Hepatocyte (in vitro differentiated cells): ENCODE measurements at regions not wholly inside any gene's neighbourhood (a gene's known extent, or its start where the extent isn't known, plus 50 kb on each side); places are given as distances from the start of the nearest gene placed in this dataset.
"Not testable (repeated sequence)": the region's sequence is repeated elsewhere in the genome, so short reads cannot be mapped to it uniquely, and the experiment has no call there.

Source experiments
- DNase-seq: peaks from one replicate; pipeline ENCODE4 v3.0.0-alpha.2; 2016; ENCODE audit warnings: low spot score
- H2AFZ ChIP-seq: fragments of 200-600 bp; sonication (generic); 2 replicates; pipeline ENCODE4 v1.6.0; 2016; ENCODE audit warnings: antibody characterized with exemption, mild to moderate bottlenecking
- H3K27ac ChIP-seq: fragments of 200-600 bp; sonication (generic); 2 replicates; pipeline ENCODE4 v1.5.1; 2016; ENCODE audit warnings: mild to moderate bottlenecking
- H3K27me3 ChIP-seq: fragments of 200-600 bp; sonication (generic); 2 replicates; pipeline ENCODE4 v1.6.1; 2016
- H3K36me3 ChIP-seq: fragments of 200-600 bp; sonication (generic); replicated peaks from 2 replicates; pipeline ENCODE4 v1.5.1; 2016; ENCODE audit warnings: low read depth; ENCODE audit not compliant: insufficient read depth
- H3K4me1 ChIP-seq: fragments of 200-600 bp; sonication (generic); 2 replicates; pipeline ENCODE4 v1.5.1; 2016; ENCODE audit warnings: mild to moderate bottlenecking, moderate library complexity; ENCODE audit not compliant: insufficient read depth
- H3K4me2 ChIP-seq: fragments of 200-600 bp; sonication (generic); 2 replicates; pipeline ENCODE4 v1.6.0; 2016
- H3K4me3 ChIP-seq: fragments of 200-600 bp; sonication (generic); 2 replicates; pipeline ENCODE4 v1.5.1; 2016; ENCODE audit warnings: mild to moderate bottlenecking
- H3K79me2 ChIP-seq: fragments of 200-600 bp; sonication (generic); 2 replicates; pipeline ENCODE4 v1.6.0; 2017; ENCODE audit warnings: mild to moderate bottlenecking
- H3K9me2 ChIP-seq: fragments of 200-600 bp; sonication (generic); replicated peaks from 2 replicates; pipeline ENCODE4 v1.6.0; 2017; ENCODE audit warnings: mild to moderate bottlenecking; ENCODE audit not compliant: insufficient read depth
- H3K9me3 ChIP-seq: fragments of 200-600 bp; sonication (generic); 2 replicates; pipeline ENCODE4 v1.5.1; 2016; ENCODE audit warnings: low read depth, mild to moderate bottlenecking
- H4K20me1 ChIP-seq: fragments of 200-600 bp; sonication (generic); 2 replicates; pipeline ENCODE4 v1.6.0; 2016; ENCODE audit warnings: mild to moderate bottlenecking; ENCODE audit not compliant: insufficient read depth, poor library complexity, severe bottlenecking
- EZH2 ChIP-seq: fragments of 200-600 bp; sonication (generic); IDR thresholded peaks from 2 replicates; pipeline ENCODE4 v1.6.1; 2016; ENCODE audit warnings: antibody characterized with exemption, mild to moderate bottlenecking, borderline replicate concordance
- EZH2phosphoT487 ChIP-seq: fragments of 200-600 bp; sonication (generic); IDR thresholded peaks from one replicate; pipeline ENCODE4 v1.6.1; 2018; ENCODE audit warnings: antibody characterized with exemption, mild to moderate bottlenecking, low read depth, moderate library complexity; ENCODE audit not compliant: unreplicated experiment, severe bottlenecking
- WGBS: methylation state at CpG from one replicate; pipeline ENCODE4 v1.1.6; 2016; ENCODE audit warnings: low lambda C conversion rate; ENCODE audit errors: missing lambda C conversion rate; 5-methylcytosine and 5-hydroxymethylcytosine counted together
- TF ChIP-seq, protein P1 (sequence below): fragments of 200-600 bp; sonication (generic); IDR thresholded peaks from 2 replicates; pipeline ENCODE4 v1.5.1; 2016; ENCODE audit warnings: antibody characterized with exemption, mild to moderate bottlenecking; ENCODE audit not compliant: poor library complexity

- TF ChIP-seq EZH2 = no peak
- TF ChIP-seq EZH2phosphoT487 = no peak
- TF ChIP-seq, protein P1, sequence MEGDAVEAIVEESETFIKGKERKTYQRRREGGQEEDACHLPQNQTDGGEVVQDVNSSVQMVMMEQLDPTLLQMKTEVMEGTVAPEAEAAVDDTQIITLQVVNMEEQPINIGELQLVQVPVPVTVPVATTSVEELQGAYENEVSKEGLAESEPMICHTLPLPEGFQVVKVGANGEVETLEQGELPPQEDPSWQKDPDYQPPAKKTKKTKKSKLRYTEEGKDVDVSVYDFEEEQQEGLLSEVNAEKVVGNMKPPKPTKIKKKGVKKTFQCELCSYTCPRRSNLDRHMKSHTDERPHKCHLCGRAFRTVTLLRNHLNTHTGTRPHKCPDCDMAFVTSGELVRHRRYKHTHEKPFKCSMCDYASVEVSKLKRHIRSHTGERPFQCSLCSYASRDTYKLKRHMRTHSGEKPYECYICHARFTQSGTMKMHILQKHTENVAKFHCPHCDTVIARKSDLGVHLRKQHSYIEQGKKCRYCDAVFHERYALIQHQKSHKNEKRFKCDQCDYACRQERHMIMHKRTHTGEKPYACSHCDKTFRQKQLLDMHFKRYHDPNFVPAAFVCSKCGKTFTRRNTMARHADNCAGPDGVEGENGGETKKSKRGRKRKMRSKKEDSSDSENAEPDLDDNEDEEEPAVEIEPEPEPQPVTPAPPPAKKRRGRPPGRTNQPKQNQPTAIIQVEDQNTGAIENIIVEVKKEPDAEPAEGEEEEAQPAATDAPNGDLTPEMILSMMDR = no peak
- H3K4me1 ChIP-seq = no peaks in the 10 kb centered on the region
- no peak overlapping the region for H3K27ac ChIP-seq
- H3K4me3 ChIP-seq = no peak overlapping the region
- H3K4me2 ChIP-seq = no peak overlapping the region
- no peaks in the 10 kb centered on the region for H3K9me2 ChIP-seq
- H2AFZ ChIP-seq = no peak overlapping the region
- no peaks in the 10 kb centered on the region for H3K27me3 ChIP-seq
- no peaks in the 10 kb centered on the region for H3K36me3 ChIP-seq
- DNase-seq = no peak
- no peaks in the 10 kb centered on the region for H3K79me2 ChIP-seq
- H4K20me1 ChIP-seq = no peaks in the 10 kb centered on the region
- no peaks in the 10 kb centered on the region for H3K9me3 ChIP-seq
Observed at GRCh38 chr9:101930783-101931182, 192.3 kb upstream of the GRIN3A start.

DNA sequence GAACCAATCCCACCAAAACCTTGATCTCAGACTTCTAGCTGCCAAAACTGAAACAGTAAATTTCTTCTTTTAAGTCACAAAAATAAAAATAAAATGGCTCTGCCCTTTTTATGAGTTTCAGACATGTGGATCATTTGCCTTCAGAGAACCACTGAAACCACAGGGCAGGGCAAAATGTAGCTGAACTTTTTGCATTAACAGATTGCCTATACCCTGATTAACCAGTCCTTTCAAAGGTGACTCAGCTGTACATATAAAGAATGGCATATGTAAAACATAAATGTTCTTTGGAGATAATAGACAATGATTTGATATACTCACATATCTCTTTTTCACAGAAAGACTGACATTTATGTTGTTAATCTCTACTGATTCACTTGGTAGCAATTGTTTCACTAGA is 187.1 kb upstream of the GRIN3A start:
- Histone ChIP-seq H2AFZ (no peak overlapping the region), H3K27me3 (no peaks in the 10 kb centered on the region), H3K79me2 (no peaks in the 10 kb centered on the region), H3K4me3 (no peak overlapping the region), H3K36me3 (no peaks in the 10 kb centered on the region), H3K27ac (no peak overlapping the region), H3K9me3 (no peaks in the 10 kb centered on the region), H3K4me2 (no peak overlapping the region), H3K9me2 (no peaks in the 10 kb centered on the region), H3K4me1 (no peaks in the 10 kb centered on the region), H4K20me1 (no peaks in the 10 kb centered on the region)
- DNase-seq = no peak
- no peak for TF ChIP-seq EZH2
- TF ChIP-seq, protein P1 = no peak
- no peak for TF ChIP-seq EZH2phosphoT487

GRCh38 chr9:101923451-101923850 is 185.0 kb upstream of the GRIN3A start:
- H3K36me3 ChIP-seq = no peaks in the 10 kb centered on the region
- H3K9me2 ChIP-seq = no peaks in the 10 kb centered on the region
- H3K27me3 ChIP-seq = no peaks in the 10 kb centered on the region
- H3K79me2 ChIP-seq = no peaks in the 10 kb centered on the region
- no peaks in the 10 kb centered on the region for H3K4me1 ChIP-seq
- no peaks in the 10 kb centered on the region for H3K9me3 ChIP-seq
- H4K20me1 ChIP-seq = no peaks in the 10 kb centered on the region
- 41% methylated on average over 1 of the region's 1 CpG for WGBS
- no peak overlapping the region for H2AFZ ChIP-seq
- H3K27ac ChIP-seq = no peak overlapping the region
- H3K4me2 ChIP-seq = no peak overlapping the region
- H3K4me3 ChIP-seq = no peak overlapping the region
- DNase-seq = no peak
- TF ChIP-seq EZH2 (no peak), EZH2phosphoT487 (no peak)
- TF ChIP-seq, protein P1 = no peak

DNA sequence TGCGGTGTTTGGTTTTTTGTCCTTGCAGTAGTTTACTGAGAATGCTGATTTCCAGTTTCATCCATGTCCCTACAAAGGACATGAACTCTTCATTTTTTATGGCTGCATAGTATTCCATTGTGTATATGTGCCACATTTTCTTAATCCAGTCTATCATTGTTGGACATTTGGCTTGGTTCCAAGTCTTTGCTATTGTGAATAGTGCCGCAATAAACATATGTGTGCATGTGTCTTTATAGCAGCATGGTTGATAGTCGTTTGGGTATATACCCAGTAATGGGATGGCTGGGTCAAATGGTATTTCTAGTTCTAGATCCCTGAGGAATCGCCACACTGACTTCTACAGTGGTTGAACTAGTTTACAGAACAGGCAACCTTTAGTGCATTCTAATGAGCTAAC is 178.5 kb upstream of the GRIN3A start:
- WGBS = 84% methylated on average over 4 of the region's 4 CpGs
- H3K4me2 ChIP-seq, H3K9me3 ChIP-seq, H3K4me3 ChIP-seq, H3K4me1 ChIP-seq, H3K79me2 ChIP-seq, H4K20me1 ChIP-seq, DNase-seq, H3K27me3 ChIP-seq, H3K27ac ChIP-seq, H2AFZ ChIP-seq, H3K9me2 ChIP-seq, H3K36me3 ChIP-seq: not testable (repeated sequence)
